Adrenal gland (tissue), 9 donors: ENCODE measurements at regions not wholly inside any gene's neighbourhood (a gene's known extent, or its start where the extent isn't known, plus 50 kb on each side); places are given as distances from the start of the nearest gene placed in this dataset.

ENCODE experiments used
- DNase-seq, 7 donors: peaks; one replicate each; pipeline ENCODE4 v3.0.0-alpha.2; 2019 to 2020
- H3K27ac ChIP-seq, 5 donors: fragments of 200-600 bp; sonication (generic) in 4 of 5; 1 replicate in 3 of 5; 2 replicates in 2 of 5; pipeline versions ENCODE4 v1.5.1 to v1.8.0; 2016 to 2020; ENCODE audit warnings: mild to moderate bottlenecking in 1 of 5
- H3K27me3 ChIP-seq: fragments of 200-600 bp; 2 replicates; pipeline ENCODE4 v1.8.0; 2021
- H3K36me3 ChIP-seq, 2 donors: fragments of 200-600 bp; replicated peaks in 1 of 2; 1 replicate in 1 of 2; 2 replicates in 1 of 2; pipeline versions ENCODE4 v1.5.1 to v1.8.0; 2018 to 2022
- H3K4me1 ChIP-seq, 2 donors: fragments of 200-600 bp; replicated peaks in 1 of 2; 1 replicate in 1 of 2; 2 replicates in 1 of 2; pipeline versions ENCODE4 v1.5.1 to v1.8.0; 2018 to 2021
- H3K4me3 ChIP-seq, 4 donors: fragments of 200-600 bp; sonication (generic) in 3 of 4; one replicate each; pipeline ENCODE4 v1.5.1; 2016 to 2018
- H3K9me3 ChIP-seq, 3 donors: fragments of 200-600 bp; sonication (generic) in 1 of 3; replicated peaks in 1 of 3; 1 replicate in 2 of 3; 2 replicates in 1 of 3; pipeline versions ENCODE4 v1.5.1 to v1.8.0; 2016 to 2021
- CTCF ChIP-seq, 6 experiments: fragments of 450-650 bp in 4 of 6; fragments of 200-600 bp in 2 of 6; sonication (generic) in 1 of 6; IDR thresholded peaks; 1 replicate in 5 of 6; 2 replicates in 1 of 6; pipeline versions ENCODE4 v1.5.1 to v1.8.0; 2016 to 2021; ENCODE audit warnings: antibody characterized with exemption in 6 of 6, mild to moderate bottlenecking in 2 of 6, moderate library complexity in 1 of 6
- POLR2A ChIP-seq, 2 donors: fragments of 450-650 bp; IDR thresholded peaks; one replicate each; pipeline ENCODE4 v1.6.1; 2017; ENCODE audit warnings: antibody characterized with exemption in 2 of 2, mild to moderate bottlenecking in 2 of 2, moderate library complexity in 1 of 2
- WGBS, 4 donors: extraction: QIAGEN DNeasy Blood & Tissue Kit in 2 of 4; methylation state at CpG; one replicate each; pipeline versions ENCODE4 v1.1.5 to v1.1.7; 2013 to 2017; 5-methylcytosine and 5-hydroxymethylcytosine counted together
- intact Hi-C, 2 donors: fragments of 100-400 bp; cut with DNase I; formaldehyde crosslinking; loops; one replicate each; pipeline versions ENCODE4 v1.14.1 to v1.15.0; 2022 to 2023
- donor health status: healthy with polysubstance abuse.
- donor health status: Bipolar disorder and iron deficiency.
- donor health status: DM: yes; HTN: yes; CAD: no.
- donor health status: DM: no; HTN: no; CAD: no.
- donor health status: DM: no; HTN: no; CAD: no.

GRCh38 chr14:25522116-25522515, 472.2 kb upstream of the STXBP6 start:
- WGBS, 4 donors: 83 to 90% (median 84%) methylated on average over 6 of the region's 6 CpGs
- Histone ChIP-seq H3K4me1 (peaks cover 0 to 13% of the 10 kb centered on the region in 2 donors), H3K27me3 (no peaks in the 10 kb centered on the region), H3K9me3 (no peaks in the 10 kb centered on the region), H3K27ac (no peak overlapping the region), H3K4me3 (no peak overlapping the region), H3K36me3 (no peaks in the 10 kb centered on the region)
- intact Hi-C loops: no loop called here
- TF ChIP-seq CTCF (IDR thresholded peaks at IDR 0.05) (no peak), POLR2A (IDR thresholded peaks at IDR 0.05) (no peak)
- no peak for DNase-seq

GRCh38 chr14:25521616-25522015, 471.7 kb upstream of the STXBP6 start:
- WGBS, 4 donors: 71 to 80% (median 74%) methylated on average over 2 of the region's 2 CpGs
- peaks cover 0 to 14% of the 10 kb centered on the region in 2 donors for H3K4me1 ChIP-seq
- intact Hi-C loops: no loop called here
- DNase-seq: no peak
- H3K27ac ChIP-seq: no peak overlapping the region
- H3K4me3 ChIP-seq: no peak overlapping the region
- no peaks in the 10 kb centered on the region for H3K9me3 ChIP-seq
- no peaks in the 10 kb centered on the region for H3K27me3 ChIP-seq
- TF ChIP-seq CTCF (IDR thresholded peaks at IDR 0.05) (no peak), POLR2A (IDR thresholded peaks at IDR 0.05) (no peak)
- no peaks in the 10 kb centered on the region for H3K36me3 ChIP-seq

- Histone ChIP-seq H3K4me1 (peaks cover 0 to 14% of the 10 kb centered on the region in 2 donors), H3K9me3 (no peaks in the 10 kb centered on the region), H3K36me3 (no peaks in the 10 kb centered on the region), H3K4me3 (no peak overlapping the region), H3K27me3 (no peaks in the 10 kb centered on the region), H3K27ac (no peak overlapping the region)
- intact Hi-C loops: no loop called here
- DNase-seq: no peak
- no peak for TF ChIP-seq CTCF (IDR thresholded peaks at IDR 0.05)
- TF ChIP-seq POLR2A (IDR thresholded peaks at IDR 0.05): no peak
- 84 to 92% (median 87%) methylated on average over 13 of the region's 13 CpGs for WGBS, 4 donors
Measured at GRCh38 chr14:25520821-25521220, 470.9 kb upstream of the STXBP6 start.

GRCh38 chr14:25518364-25518763, 468.4 kb upstream of the STXBP6 start:
- TF ChIP-seq CTCF (IDR thresholded peaks at IDR 0.05) (no peak), POLR2A (IDR thresholded peaks at IDR 0.05) (no peak)
- Histone ChIP-seq H3K4me3 (no peak overlapping the region), H3K27ac (no peak overlapping the region), H3K36me3 (no peaks in the 10 kb centered on the region), H3K9me3 (no peaks in the 10 kb centered on the region), H3K27me3 (no peaks in the 10 kb centered on the region), H3K4me1 (peaks cover 0 to 14% of the 10 kb centered on the region in 2 donors)
- DNase-seq: no peak
- intact Hi-C loops: no loop called here
